DMS53 (cell line): ENCODE measurements at regions not wholly inside any gene's neighbourhood (a gene's known extent, or its start where the extent isn't known, plus 50 kb on each side); places are given as distances from the start of the nearest gene placed in this dataset.
A peak's percentile ranks its signal among the peaks of the same experiment; 100 is the strongest.
"Not testable (repeated sequence)": the region's sequence is repeated elsewhere in the genome, so short reads cannot be mapped to it uniquely, and the experiment has no call there.

Experiments used
- DNase-seq: peaks from one replicate; lab custom pipeline; 2025; lab: John Stamatoyannopoulos, UW

DNA sequence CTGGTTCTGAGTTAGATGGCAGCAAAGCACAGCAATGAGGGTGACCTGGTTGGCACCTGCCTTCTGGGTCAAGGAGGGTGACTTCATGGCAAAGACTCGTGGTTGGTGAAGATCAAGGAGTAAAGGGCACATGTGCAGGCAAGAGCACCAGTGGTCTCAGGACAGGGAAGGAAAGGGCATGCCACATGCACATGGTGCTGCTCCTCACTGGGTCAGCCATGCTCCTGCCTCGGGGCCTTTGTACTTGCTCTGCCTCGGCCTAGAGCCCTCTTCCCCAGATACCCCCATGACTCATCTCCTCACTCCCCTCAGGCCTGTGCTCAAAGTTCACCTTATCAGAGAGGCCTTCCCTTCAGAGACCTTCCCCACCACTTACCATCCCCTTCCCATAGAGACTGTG is 106.7 kb upstream of the KDM7A start:
- no peak for DNase-seq

DNA sequence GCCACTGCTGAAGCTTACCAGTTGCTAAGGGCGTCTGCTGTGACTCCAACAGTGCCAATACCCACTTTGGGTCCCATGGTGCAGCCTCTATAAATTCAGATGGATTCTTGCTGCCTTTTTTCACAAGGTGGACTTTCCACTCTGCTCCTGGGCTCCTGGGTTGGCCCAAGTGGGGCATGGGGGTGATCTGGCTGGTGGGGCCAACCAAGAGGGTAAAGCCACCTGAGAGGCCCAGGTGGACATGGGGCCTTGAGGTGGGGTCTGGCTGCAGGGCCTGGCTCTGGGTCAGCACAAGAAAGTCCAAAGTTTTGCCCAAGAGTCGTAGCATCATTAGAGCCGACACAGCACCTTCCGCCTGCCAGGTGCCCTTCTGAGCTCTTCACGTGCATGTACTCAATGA is 105.2 kb upstream of the KDM7A start:
- DNase-seq: no peak

DNA sequence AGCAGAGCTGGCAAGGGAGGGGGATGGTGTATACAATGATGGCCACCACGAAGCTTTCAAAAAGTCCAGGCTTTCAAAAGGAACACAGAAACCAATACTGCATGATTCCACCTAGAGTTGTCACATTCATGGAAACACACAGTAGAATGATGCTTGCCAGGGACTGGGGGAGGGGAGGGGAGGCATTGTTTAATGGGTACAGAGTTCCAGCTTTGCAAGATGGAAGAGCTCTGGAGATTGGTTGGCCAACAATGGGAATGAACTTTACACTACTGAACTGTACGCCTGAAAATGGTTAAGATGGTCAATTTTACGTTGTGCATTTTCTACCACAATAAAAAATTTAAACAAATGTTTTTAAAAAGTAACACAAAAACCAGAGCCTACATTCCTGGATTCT is 104.5 kb upstream of the KDM7A start:
- no peak for DNase-seq

DNA sequence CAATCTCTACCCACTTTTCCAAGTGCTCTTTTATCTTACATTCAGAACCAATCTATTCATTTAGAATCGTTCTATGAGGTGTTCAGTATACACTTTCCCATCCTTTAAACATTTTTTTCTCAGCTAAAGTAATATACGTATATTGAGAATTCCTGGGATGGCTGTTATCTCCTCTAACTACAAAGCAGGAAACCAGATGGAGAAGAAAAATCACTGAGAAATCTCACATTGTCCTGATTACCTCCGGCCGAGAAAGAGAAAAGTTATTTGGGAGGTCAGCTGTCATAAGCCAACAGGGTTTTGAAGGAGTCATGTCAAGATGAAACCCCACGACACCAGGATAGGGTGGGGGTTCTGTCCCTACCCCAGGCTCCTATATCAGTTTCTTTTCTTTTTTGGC is 99.2 kb upstream of the KDM7A start:
- DNase-seq: no peak

DNA sequence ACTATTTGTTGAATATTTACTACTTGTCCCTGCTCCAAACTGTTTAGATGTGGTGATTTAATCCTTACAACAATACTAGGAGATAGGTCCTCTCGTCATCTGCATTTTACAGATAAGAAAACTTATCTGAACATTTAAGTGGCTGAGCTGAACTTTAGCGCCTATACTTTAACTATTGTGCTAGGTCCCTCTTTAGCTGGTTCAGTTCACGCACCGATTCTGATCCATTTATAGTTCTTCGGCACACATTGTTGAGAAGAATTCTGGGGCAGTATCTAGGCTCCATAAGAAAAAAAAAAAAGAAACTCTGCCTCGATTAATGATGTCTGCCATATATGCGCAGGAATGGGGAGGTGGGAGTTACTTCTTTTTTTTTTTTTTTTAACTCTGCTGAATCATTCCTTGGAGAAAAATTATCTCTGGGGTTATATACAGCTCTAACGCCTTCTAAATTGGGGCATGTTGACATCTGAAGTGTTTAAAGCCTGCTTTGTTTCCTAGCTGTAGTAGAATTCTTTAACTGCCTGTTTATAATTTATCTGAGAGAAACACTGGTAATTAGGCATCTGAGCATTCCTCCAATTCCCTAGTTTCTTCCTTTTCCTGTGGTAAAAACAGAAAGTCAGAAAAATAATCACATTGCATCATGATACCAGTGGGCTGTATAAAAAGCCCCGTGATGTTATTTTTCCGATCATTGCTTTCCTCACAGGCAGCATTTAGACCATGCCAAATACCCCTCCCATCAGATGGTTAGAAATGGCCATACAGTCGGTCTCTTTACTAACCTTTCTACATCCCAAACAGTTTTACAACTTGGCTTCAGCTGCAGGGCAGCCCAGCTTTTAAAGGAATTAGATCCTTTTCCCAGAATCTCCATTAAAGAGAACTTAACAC is 98.5 kb upstream of the KDM7A start:
- no peak for DNase-seq

DNA sequence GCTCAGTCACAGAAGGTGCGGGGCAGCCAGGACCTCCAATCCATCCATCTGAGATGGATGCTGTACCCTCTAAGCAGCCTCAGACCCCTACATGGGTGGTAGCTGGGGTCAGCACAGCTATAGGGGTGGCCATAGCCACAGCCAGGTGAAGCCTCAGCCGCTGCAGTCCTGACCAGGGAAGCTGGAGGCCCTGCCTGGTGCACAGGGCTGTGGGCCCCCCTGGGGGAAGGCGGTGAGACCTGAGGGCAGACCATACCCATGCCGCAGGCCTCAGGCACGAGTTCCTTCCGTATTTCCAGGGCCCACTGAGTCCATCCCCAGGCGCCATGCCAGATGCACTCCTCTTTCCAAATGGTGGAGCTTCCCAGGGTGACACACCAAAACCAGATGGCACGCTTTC is 96.6 kb upstream of the KDM7A start:
- no peak for DNase-seq

DNA sequence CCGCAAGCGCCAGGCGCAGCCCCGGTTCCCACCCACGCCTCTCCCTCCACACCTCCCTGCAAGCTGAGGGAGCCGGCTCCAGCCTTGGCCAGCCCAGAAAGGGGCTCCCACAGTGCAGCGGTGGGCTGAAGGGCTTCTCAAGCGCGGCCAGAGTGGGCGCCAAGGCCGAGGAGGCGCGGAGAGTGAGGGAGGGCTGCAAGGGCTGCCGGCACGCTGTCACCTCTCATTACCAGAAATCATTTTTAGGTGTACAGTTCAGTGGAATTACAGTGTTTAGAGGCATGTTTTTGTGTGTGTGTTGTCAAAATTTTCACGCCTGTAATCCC is 94.8 kb upstream of the KDM7A start:
- not testable (repeated sequence) for DNase-seq

DNA sequence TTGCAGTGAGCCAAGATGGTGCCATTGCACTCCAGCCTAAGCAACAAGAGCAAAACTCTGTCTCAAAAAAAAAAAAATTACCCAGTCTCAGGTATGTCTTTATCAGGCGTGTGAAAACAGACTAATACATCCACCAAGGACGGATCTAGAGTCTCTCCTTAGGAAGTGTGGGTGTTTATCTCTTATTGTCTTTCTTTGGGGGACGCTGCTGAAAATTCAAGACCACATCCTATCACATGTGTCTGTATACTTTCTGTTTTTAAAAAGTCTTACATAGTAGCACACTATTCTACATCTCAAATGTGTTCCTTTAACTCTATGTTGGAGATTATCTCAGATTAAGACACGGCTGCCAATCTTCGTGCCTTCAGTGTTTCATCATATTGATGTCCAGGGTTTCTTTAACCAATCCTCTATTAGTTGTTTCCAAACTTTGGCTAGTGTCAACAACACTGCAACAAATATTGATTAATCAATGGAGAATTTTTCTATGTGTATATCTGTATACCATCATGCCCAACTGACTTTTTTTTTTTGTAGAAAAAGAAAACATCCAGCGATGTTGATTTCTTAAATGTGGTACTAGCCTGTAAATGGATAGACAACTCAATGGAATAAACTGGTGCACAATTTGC is 92.3 kb upstream of the KDM7A start:
- no peak for DNase-seq

DNA sequence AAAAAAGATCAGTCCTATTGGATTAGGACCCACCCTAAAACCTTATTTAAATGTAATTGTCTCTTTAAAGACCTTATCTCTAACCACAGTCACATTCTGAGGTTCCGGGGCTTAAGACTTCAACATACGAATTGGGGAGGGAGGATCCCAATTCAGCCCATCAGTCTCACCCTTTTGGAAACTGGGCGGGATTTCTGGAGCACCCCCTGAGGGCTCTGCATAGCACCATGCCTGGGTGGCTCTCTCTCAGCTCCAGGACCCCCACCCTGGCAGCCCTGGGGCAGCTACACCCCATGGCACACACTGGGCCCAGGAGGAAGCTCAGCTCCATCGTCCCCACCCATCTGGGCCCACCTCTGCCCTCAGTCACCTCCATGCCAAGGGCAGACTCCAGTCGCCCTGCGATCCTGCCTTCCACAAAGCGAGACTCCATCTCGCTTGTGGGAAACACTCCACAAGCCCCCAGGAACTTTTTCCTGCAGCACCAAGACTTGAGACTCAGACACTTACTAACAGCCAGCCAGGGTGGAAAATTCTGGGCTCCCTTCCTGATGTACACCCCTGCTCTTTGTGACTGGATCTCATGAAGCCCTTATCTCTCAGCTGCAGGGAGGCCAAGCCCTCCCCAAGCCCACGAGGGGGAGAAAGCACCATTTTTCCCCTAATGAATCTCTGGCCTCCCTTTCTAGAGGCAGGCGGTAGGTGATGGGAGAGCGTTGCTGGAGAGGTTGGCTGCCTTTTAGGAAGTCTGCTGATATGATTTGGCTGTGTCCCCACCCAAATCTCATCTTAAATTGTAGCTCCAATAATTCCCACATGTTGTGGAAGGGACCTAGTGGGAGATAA is 90.8 kb upstream of the KDM7A start:
- no peak for DNase-seq

DNA sequence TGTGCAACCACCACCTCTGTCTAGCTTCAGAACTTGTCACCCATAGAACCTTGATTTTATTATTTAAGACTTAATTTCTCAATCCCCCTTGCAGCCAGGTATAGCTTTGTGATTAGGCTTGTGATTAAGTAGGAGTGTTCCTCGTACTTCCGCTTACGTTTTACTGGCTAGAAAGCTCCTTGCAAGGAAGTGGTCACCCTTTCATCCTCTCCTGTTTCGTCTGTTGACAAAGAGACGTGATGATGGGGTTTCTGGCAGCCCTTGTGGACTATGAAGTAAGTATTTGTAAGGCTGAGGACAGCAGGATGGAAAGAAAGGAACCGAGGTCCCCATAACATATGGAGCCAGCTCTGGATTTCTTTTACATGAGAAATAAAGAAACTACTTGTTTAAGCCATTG is 86.5 kb upstream of the KDM7A start:
- DNase-seq: no peak

DNA sequence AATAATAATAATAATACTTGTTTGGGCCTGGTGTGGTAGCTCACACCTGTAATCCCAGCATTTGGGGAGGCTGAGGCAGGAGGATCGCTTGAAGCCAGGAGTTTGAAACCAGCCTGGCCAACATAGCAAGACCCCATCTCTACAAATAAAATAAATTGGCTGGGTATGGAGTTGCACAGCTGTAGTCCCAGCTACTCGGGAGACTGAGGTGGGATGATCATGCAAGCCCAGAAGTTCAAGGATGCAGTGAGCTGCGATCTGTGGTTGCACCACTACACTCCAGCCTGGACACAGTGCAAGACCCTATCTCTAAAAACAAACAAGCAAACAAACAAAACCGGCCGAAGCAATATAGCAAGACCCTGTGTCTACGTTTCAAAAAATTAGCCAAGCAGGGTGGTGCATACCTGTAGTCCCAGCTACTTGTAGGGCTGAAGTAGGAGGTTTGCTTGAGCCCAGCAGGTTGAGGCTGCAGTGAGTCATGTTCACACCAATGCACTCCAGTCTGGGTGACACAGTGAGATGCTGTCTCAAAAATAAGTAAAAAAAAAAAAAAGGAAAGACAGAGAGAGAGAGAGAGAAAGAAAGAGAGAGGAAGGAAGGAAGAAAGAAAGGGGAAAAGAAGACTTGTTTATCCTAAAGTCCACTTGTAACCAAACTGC is 85.6 kb upstream of the KDM7A start:
- DNase-seq: peak; percentile 32

DNA sequence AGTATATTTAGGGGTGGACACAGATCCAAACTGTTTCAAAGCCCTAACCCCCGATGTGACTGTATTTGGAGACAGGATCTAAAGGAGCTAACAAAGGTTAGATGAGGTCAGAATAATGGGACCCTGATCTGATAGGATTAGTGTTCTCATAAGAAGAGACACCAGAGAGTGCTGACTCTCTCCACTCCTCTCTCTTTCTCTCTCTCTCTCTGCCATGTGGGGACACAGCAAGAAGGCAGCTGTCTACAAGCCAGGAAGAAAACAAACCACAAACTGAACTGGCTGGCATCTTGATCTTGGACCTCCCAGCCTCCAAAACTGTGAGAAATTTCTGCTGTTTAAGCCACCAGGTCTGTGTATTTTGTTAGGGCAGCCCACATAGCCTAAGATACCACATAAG is 84.7 kb upstream of the KDM7A start:
- DNase-seq: peak; percentile 34

DNA sequence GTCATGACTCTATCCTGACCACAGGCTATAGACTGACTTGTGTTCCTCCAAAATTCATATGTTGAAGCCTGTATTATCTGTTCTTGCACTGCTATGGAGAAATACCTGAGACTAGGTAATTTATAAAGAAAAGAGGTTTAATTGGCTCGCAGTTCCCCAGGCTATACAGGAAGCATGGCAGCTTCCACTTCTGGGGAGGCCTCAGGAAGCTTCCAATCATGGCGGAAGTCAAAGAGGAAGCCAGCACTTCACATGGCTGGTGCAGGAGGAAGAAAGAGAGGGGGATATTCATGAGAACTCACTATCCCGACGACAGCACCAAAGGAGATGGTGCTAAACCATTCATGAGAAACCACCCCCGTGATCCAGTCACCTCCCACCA is 84.3 kb upstream of the KDM7A start:
- no peak for DNase-seq

DNA sequence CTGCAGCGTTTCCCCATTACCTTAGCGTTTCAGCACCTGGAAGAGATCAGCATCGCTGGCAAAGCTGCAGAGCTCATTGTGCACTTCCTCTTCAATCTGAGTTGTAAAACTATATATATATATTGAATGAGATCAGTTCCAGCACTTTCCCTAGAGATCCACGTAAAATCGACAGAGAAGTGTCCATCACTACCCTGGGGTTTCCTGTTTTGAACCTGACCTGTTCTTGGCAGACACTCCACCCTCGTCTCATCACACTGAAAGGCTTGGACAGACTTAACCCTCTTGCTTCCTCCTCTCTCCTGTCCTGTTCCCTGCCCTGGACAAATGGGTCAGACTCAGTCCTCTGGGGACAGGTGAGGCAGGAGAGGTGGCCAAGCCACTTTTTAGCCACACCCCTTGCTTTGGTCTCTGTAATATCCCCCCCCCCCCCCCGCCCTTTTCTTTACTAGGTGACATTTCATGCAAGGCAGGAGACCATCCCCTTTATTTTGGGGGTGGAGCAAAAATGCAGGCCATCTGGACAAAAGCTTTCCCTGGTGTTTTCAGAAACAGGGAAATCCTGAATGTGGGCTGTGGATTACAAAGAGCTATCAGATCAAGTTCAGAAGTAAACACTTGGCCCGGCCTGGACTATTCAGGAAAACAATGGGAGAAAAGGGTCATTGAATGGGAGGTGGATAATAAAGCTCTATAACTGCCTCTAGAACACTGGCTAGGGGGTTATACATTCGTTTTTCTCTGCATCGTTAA is 83.7 kb upstream of the KDM7A start:
- peak; percentile 93 for DNase-seq

DNA sequence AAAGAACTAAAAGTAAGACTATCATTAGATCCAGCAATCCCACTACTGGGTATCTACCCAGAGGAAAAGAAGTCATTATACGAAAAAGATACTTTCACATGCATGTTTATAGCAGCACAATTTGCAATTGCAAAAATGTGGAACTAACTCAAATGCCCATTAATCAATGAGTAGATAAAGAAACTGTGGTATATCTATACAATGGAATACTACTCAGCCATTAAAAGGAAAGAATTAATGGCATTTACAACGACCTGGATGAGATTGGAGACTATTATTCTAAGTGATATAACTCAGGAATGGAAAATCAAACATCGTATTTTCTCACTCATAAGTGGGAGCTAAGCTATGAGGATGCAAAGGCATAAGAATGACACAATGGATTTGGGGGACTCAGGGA is 80.5 kb upstream of the KDM7A start:
- DNase-seq: not testable (repeated sequence)

DNA sequence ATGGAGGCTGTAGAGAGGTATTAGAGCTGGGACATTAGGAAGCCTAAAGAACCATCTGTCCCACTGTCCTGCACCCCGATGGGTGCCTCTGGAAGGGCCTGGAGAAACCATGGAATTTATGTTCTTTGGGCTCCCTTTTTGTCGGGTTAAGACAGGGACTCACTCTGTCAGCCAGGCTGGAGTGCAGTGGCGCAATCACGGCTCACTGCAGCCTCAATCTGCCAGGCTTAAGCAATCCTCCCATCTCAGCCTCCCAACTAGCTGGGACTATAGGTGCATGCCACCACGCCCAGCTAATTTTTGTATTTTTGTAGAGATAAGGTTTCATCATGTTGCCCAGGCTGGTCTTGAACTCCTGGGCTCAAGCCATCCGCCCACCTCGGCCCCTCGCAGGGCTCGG is 78.2 kb upstream of the KDM7A start:
- DNase-seq: not testable (repeated sequence)

DNA sequence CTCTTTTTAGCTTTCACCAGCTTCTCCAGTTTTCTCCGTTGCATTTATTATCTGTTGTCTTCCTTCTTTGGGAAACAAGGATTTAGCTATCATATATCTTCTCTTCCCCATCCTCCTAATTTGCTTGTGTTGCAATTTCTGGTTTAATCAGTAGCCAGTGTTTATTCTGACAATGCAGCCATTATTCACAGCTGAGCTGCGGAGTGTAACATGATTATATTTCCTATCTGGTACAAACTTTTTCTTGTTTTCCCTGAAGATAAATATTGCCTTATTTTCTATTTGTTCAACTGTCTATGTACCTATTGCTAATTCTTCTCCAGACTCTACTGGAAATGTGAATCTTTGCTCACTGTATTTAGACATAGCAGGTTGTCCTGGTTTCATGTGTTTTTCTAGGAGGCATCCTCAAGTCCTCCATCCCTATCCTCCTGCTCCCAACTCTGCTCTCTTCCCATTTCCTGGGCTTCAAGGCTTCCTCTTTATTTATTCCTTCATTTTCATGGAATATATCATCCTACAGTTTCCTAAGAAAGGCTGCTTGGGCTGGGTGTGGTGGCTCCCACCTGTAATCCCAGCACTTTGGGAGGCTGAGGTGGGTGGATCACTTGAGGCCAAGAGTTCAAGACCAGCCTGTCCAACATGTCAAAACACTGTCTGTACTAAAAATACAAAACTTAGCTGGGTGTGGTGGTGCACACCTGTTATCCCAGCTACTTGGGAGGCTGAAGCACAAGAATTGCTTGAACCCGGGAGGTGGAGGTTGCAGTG is 72.4 kb upstream of the KDM7A start:
- DNase-seq: peak; percentile 74

DNA sequence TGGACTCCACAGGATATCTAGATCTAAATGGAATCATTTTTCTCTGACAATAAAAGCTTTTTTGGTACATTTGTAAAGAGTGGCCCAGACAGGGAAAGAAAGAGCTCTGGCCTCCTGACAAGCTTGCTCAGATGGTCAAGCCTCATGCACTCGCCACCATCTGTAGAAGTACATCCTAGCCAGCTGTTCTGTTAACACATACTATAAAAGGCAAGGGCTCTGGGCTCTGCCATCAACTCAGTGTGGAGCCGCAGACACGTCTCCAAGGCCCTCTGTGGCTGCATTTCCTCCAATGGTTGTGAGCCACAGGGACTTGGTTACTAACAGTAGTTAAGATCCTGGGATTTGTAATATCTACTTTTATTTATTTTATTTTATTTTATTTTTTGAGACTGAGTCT is 70.8 kb upstream of the KDM7A start:
- DNase-seq: no peak

DNA sequence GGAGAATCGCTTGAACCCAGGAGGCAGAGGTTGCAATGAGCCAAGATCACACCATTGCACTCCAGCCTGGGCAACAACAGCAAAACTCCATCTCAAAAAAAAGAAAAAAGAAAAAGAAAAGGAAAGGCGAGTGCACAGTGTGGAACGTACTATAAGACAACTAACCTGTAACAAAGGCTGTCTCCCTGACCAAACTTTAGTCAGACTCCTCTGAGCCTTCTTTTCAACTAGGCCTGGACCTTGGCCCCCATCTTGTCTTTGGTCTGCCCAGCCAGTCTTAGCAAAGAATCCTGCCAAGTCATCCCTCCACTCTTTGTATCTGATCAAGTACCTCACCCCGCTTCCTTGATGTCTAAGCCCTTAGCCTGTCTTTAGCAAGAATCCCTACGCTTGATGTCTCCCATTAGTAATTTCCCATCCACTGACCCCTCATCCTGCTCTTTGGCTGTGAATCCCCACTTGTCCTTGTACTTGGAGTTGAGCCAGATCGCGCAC is 68.9 kb upstream of the KDM7A start:
- DNase-seq: no peak
